ENCODE measurements at regions not wholly inside any gene's neighbourhood (a gene's known extent, or its start where the extent isn't known, plus 50 kb on each side); places are given as distances from the start of the nearest gene placed in this dataset.

GRCh38 chr22:33219648-33220384 lies 161.6 kb upstream of the SYN3 start:
- no peaks in the 10 kb centered on the region for H3K36me3 ChIP-seq (replicated peaks in 1 of 2; ENCODE audit: control extremely low read depth in 1 of 2, control insufficient read depth in 1 of 2, extremely low read depth in 1 of 2, insufficient read depth in 2 of 2, low read length in 1 of 2)
- intact Hi-C loops (cut with micrococcal nuclease), result no loop called here
- Mint-ChIP-seq H3K9me3 (ENCODE audit: insufficient read depth) (no peaks in the 10 kb centered on the region), H3K4me3 (no peak overlapping the region), H3K27me3 (no peaks in the 10 kb centered on the region), H3K4me1 (peaks cover 2% of the 10 kb centered on the region), H3K27ac (no peak overlapping the region)
- TF ChIP-seq CTCF (IDR thresholded peaks at IDR 0.05), result no peak
- no peak overlapping the region for H3K27ac ChIP-seq (ENCODE audit: low read length in 2 of 2)
- peak overlapping the region in 1 of 5 experiments; percentile 57 for H3K4me3 ChIP-seq (ENCODE audit: control extremely low read depth in 1 of 5, extremely low read depth in 1 of 5, insufficient read depth in 1 of 5, low read depth in 2 of 5, low read length in 4 of 5)
- WGBS (ENCODE audit: insufficient coverage), result 84% methylated on average over 5 of the region's 8 CpGs
- POLR2A ChIA-PET, result no interaction called here
- no peaks in the 10 kb centered on the region for H4K20me1 ChIP-seq (ENCODE audit: control insufficient read depth, insufficient read depth, low read length, poor library complexity, severe bottlenecking)
- H2AFZ ChIP-seq (ENCODE audit: insufficient read depth, low read depth, low read length, poor library complexity, severe bottlenecking), result no peak overlapping the region
- H3K4me2 ChIP-seq (replicated peaks; ENCODE audit: low read depth, low read length, poor library complexity, severe bottlenecking), result peak overlapping the region; percentile 46
- peaks cover 24% of the 10 kb centered on the region for H3K79me2 ChIP-seq (ENCODE audit: control insufficient read depth, insufficient read depth, low read length)
- H3K27me3 ChIP-seq (replicated peaks in 1 of 4; ENCODE audit: control extremely low read depth in 1 of 4, control insufficient read depth in 3 of 4, insufficient read depth in 4 of 4, low read length in 3 of 4), result peaks cover 0 to 6% (median 0%) of the 10 kb centered on the region in 4 experiments
- DNase-seq (no peak), ATAC-seq (ENCODE audit: low read depth) (no peak)
- H3K9ac ChIP-seq (ENCODE audit: low read length), result peak overlapping the region; percentile 8
- H3K4me1 ChIP-seq (ENCODE audit: control insufficient read depth in 2 of 2, insufficient read depth in 2 of 2, low read length in 2 of 2), result peaks cover 0 to 10% of the 10 kb centered on the region in 2 donors
- H3K9me3 ChIP-seq (ENCODE audit: control extremely low read depth in 1 of 3, control insufficient read depth in 2 of 3, insufficient read depth in 1 of 3, low read length in 2 of 3), result no peaks in the 10 kb centered on the region
- CTCF ChIA-PET, result interaction anchor here (1.1 to 1.7 kb wide), 3 partner anchors 8 to 10 kb away, joined by 4 to 6 read pairs (median 4); no protein-coding TSS in a partner anchor

- no peak overlapping the region for H3K9ac ChIP-seq (ENCODE audit: low read length)
- ATAC-seq (ENCODE audit: low read depth) (no peak), DNase-seq (no peak)
- H2AFZ ChIP-seq (ENCODE audit: insufficient read depth, low read depth, low read length, poor library complexity, severe bottlenecking), result no peak overlapping the region
- ChIA-PET POLR2A (no interaction called here), CTCF (interaction anchor here (1.4 to 3.1 kb wide), 2 partner anchors 9 to 195 kb away, joined by 4 to 31 read pairs; no protein-coding TSS in a partner anchor)
- H3K27me3 ChIP-seq (replicated peaks in 1 of 4; ENCODE audit: control extremely low read depth in 1 of 4, control insufficient read depth in 3 of 4, insufficient read depth in 4 of 4, low read length in 3 of 4), result no peaks in the 10 kb centered on the region
- no peaks in the 10 kb centered on the region for H3K36me3 ChIP-seq (replicated peaks in 1 of 2; ENCODE audit: control extremely low read depth in 1 of 2, control insufficient read depth in 1 of 2, extremely low read depth in 1 of 2, insufficient read depth in 2 of 2, low read length in 1 of 2)
- no peak overlapping the region for H3K4me3 Mint-ChIP-seq
- H3K4me1 ChIP-seq (ENCODE audit: control insufficient read depth in 2 of 2, insufficient read depth in 2 of 2, low read length in 2 of 2), result peaks cover 9 to 12% of the 10 kb centered on the region in 2 donors
- no peaks in the 10 kb centered on the region for H3K27me3 Mint-ChIP-seq
- H3K9me3 ChIP-seq (ENCODE audit: control extremely low read depth in 1 of 3, control insufficient read depth in 2 of 3, insufficient read depth in 1 of 3, low read length in 2 of 3), result no peaks in the 10 kb centered on the region
- intact Hi-C loops (cut with micrococcal nuclease), result loop anchor here (5.0 kb wide), 1 partner anchor 59 kb away; no protein-coding TSS in a partner anchor
- no peaks in the 10 kb centered on the region for H3K9me3 Mint-ChIP-seq (ENCODE audit: insufficient read depth)
- H3K4me3 ChIP-seq (ENCODE audit: control extremely low read depth in 1 of 5, extremely low read depth in 1 of 5, insufficient read depth in 1 of 5, low read depth in 2 of 5, low read length in 4 of 5), result no peak overlapping the region
- H3K27ac Mint-ChIP-seq, result no peak overlapping the region
- TF ChIP-seq EZH2 (IDR thresholded peaks at IDR 0.05; ENCODE audit: borderline replicate concordance, insufficient read depth, low read depth, low read length, poor library complexity, severe bottlenecking), result no peak
- no peak for TF ChIP-seq CTCF (IDR thresholded peaks at IDR 0.05)
- no peak overlapping the region for H3K4me2 ChIP-seq (replicated peaks; ENCODE audit: low read depth, low read length, poor library complexity, severe bottlenecking)
- no peak overlapping the region for H3K27ac ChIP-seq (ENCODE audit: low read length in 2 of 2)
- H3K4me1 Mint-ChIP-seq, result peaks cover 14% of the 10 kb centered on the region
- WGBS (ENCODE audit: insufficient coverage), result 93% methylated on average over 8 of the region's 15 CpGs
- no peaks in the 10 kb centered on the region for H4K20me1 ChIP-seq (ENCODE audit: control insufficient read depth, insufficient read depth, low read length, poor library complexity, severe bottlenecking)
- H3K79me2 ChIP-seq (ENCODE audit: control insufficient read depth, insufficient read depth, low read length), result peaks cover 9% of the 10 kb centered on the region
Measured at GRCh38 chr22:33213383-33214075, 155.3 kb upstream of the SYN3 start.
